Naive thymus-derived CD4-positive, alpha-beta T cell (primary cell): ENCODE measurements at regions not wholly inside any gene's neighbourhood (a gene's known extent, or its start where the extent isn't known, plus 50 kb on each side); places are given as distances from the start of the nearest gene placed in this dataset.

ENCODE experiments used
- ATAC-seq: fragments of 150-1000 bp; cut with Tn5 transposase; 2 replicates; pipeline ENCODE4 v1.10.0; 2021; ENCODE audit warnings: mild to moderate bottlenecking, moderate library complexity
- CTCF ChIA-PET: fragments of 350-600 bp; sonication (Branson Sonifier 250); formaldehyde crosslinking; loops from one replicate; lab custom pipeline; 2021; ENCODE audit warnings: antibody characterized with exemption; lab: Charles Lee
- POLR2A ChIA-PET: fragments of 350-600 bp; sonication (Branson Sonifier 250); formaldehyde crosslinking; loops from one replicate; lab custom pipeline; 2021; ENCODE audit warnings: antibody characterized with exemption, inconsistent platforms; lab: Charles Lee
- DNase-seq, 9 donors: peaks; one replicate each; pipeline versions ENCODE4 v3.0.0 to v3.0.0-alpha.2; 2020 to 2022; ENCODE audit warnings: mixed read lengths in 1 of 9
- H3K27ac ChIP-seq: one replicate; pipeline ENCODE4 v1.7.0; 2013; ENCODE audit warnings: mild to moderate bottlenecking, low read depth, low read length, moderate library complexity
- H3K27me3 ChIP-seq, 2 donors: one replicate each; pipeline ENCODE4 v1.7.0; 2013; ENCODE audit warnings: low read length in 2 of 2, mild to moderate bottlenecking in 2 of 2, moderate library complexity in 2 of 2; ENCODE audit not compliant: control insufficient read depth in 2 of 2, insufficient read depth in 2 of 2
- H3K36me3 ChIP-seq, 3 experiments: 1 replicate in 2 of 3; 2 replicates in 1 of 3; pipeline ENCODE4 v1.7.0; 2013; ENCODE audit warnings: low read length in 3 of 3, mild to moderate bottlenecking in 3 of 3, moderate library complexity in 1 of 3; ENCODE audit not compliant: insufficient read depth in 3 of 3, control insufficient read depth in 2 of 3
- H3K4me1 ChIP-seq, 2 donors: one replicate each; pipeline ENCODE4 v1.7.0; 2013; ENCODE audit warnings: low read length in 2 of 2, mild to moderate bottlenecking in 2 of 2, moderate library complexity in 1 of 2; ENCODE audit not compliant: control insufficient read depth in 2 of 2, insufficient read depth in 2 of 2
- H3K4me3 ChIP-seq: 2 replicates; pipeline ENCODE4 v1.7.0; 2013; ENCODE audit warnings: mild to moderate bottlenecking, low read length
- H3K9me3 ChIP-seq, 3 experiments: 1 replicate in 2 of 3; 2 replicates in 1 of 3; pipeline ENCODE4 v1.7.0; 2013; ENCODE audit warnings: low read length in 3 of 3; ENCODE audit not compliant: control insufficient read depth in 2 of 3
- H3K27ac Mint-ChIP-seq, 9 donors: one replicate each; pipeline ENCODE4 v1.8.0; 2020 to 2022; ENCODE audit warnings: mixed read lengths in 9 of 9, mild to moderate bottlenecking in 8 of 9, moderate library complexity in 5 of 9, inconsistent platforms in 2 of 9
- H3K27me3 Mint-ChIP-seq, 5 donors: one replicate each; pipeline ENCODE4 v1.8.0; 2021 to 2022; ENCODE audit warnings: mixed read lengths in 5 of 5, mild to moderate bottlenecking in 1 of 5
- H3K36me3 Mint-ChIP-seq, 5 donors: one replicate each; pipeline ENCODE4 v1.8.0; 2020 to 2022; ENCODE audit warnings: mixed read lengths in 5 of 5, mild to moderate bottlenecking in 3 of 5, inconsistent platforms in 1 of 5
- H3K4me1 Mint-ChIP-seq, 7 donors: one replicate each; pipeline ENCODE4 v1.8.0; 2020 to 2022; ENCODE audit warnings: mixed read lengths in 7 of 7, mild to moderate bottlenecking in 3 of 7, inconsistent platforms in 1 of 7
- H3K4me3 Mint-ChIP-seq, 10 donors: one replicate each; pipeline ENCODE4 v1.8.0; 2020 to 2022; ENCODE audit warnings: mild to moderate bottlenecking in 10 of 10, mixed read lengths in 10 of 10, moderate library complexity in 6 of 10, inconsistent platforms in 2 of 10
- H3K9me3 Mint-ChIP-seq, 11 donors: one replicate each; pipeline ENCODE4 v1.8.0; 2020 to 2022; ENCODE audit warnings: mixed read lengths in 11 of 11, mild to moderate bottlenecking in 4 of 11, inconsistent platforms in 1 of 11, moderate library complexity in 1 of 11
- intact Hi-C, 2 donors: fragments of 100-400 bp; cut with micrococcal nuclease; formaldehyde crosslinking; loops; one replicate each; pipeline ENCODE4 v1.15.1; 2023

DNA sequence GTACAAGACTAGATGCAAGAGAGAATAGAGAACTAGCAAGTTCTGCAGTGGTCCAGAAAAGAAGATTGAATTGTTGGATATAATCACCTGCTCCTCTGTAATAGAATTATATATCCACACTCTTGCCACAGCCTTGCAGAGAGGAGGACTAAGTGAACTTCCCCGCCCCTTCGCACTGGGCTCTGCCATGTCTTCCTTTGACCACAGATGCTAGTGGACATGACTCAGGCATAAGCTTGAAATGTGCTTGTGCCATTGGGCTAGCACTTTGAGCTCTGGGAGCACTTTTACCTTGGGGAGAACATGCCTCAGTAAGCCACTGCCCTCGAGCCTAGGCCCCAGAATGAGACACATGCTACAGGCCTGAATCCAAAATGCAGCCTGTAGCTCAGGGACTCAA is 113.5 kb upstream of the RASA1 start:
- POLR2A ChIA-PET: no interaction called here
- H3K27ac Mint-ChIP-seq: no peak overlapping the region
- H3K27me3 ChIP-seq: no peaks in the 10 kb centered on the region
- H3K4me3 ChIP-seq: no peak overlapping the region
- H3K9me3 ChIP-seq: no peaks in the 10 kb centered on the region
- no peak overlapping the region for H3K27ac ChIP-seq
- no peaks in the 10 kb centered on the region for H3K36me3 ChIP-seq
- no peaks in the 10 kb centered on the region for H3K36me3 Mint-ChIP-seq
- CTCF ChIA-PET: no interaction called here
- DNase-seq: no peak
- ATAC-seq: no peak
- H3K4me1 Mint-ChIP-seq: peaks cover 0 to 16% (median 0%) of the 10 kb centered on the region in 7 donors
- intact Hi-C loops: no loop called here
- H3K9me3 Mint-ChIP-seq: peaks cover 0 to 2% (median 0%) of the 10 kb centered on the region in 11 donors
- H3K27me3 Mint-ChIP-seq: no peaks in the 10 kb centered on the region
- H3K4me1 ChIP-seq: no peaks in the 10 kb centered on the region
- H3K4me3 Mint-ChIP-seq: no peak overlapping the region

DNA sequence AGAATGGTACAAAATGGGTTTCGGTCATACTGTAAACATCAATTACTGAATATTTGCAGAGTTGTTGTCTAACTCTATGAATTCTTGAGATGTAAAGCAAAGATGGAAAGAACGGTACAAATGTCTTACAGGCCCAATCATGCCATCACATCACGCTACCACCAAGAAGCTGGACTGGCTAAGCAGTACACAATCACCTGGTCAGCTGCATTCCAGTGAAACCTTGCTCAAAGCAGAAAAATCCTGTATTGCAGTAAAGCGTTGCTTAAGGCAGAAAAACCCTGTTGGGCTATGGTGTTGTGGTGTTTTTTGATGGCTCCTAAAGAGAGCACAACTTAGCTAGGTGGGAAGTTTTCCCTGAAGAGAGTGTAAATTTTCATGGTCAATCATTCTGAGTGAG is 112.6 kb upstream of the RASA1 start:
- H3K4me1 ChIP-seq: no peaks in the 10 kb centered on the region
- intact Hi-C loops: loop anchor here in 1 of 2 donors (5.0 kb wide), 1 partner anchor 33 kb away; no protein-coding TSS in a partner anchor
- ChIA-PET POLR2A (no interaction called here), CTCF (no interaction called here)
- H3K27me3 Mint-ChIP-seq: no peaks in the 10 kb centered on the region
- DNase-seq: no peak
- H3K4me1 Mint-ChIP-seq: peaks cover 0 to 16% (median 0%) of the 10 kb centered on the region in 7 donors
- no peaks in the 10 kb centered on the region for H3K27me3 ChIP-seq
- no peaks in the 10 kb centered on the region for H3K36me3 ChIP-seq
- no peak for ATAC-seq
- no peak overlapping the region for H3K27ac ChIP-seq
- H3K9me3 ChIP-seq: no peaks in the 10 kb centered on the region
- H3K36me3 Mint-ChIP-seq: no peaks in the 10 kb centered on the region
- H3K9me3 Mint-ChIP-seq: peaks cover 0 to 2% (median 0%) of the 10 kb centered on the region in 11 donors
- H3K4me3 Mint-ChIP-seq: no peak overlapping the region
- H3K27ac Mint-ChIP-seq: no peak overlapping the region
- no peak overlapping the region for H3K4me3 ChIP-seq

DNA sequence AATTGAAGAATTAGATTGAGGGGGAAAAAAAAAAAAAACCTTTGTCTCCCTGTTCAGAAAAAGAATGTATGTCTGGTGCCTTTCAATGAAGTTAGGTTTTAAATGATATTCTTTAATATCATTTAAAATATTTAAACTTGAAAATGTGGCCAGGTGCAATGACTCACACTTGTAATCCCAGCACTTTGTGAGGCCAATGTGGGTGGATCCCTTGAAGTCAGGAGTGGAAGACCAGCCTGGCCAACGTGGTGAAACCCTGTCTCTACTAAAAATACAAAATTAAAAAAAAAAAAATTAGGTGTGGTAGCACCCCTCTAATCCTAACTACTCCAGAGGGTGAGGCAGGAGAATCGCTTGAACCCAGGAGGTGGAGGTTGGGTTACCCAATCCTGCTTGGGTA is 111.1 kb upstream of the RASA1 start:
- peaks cover 0 to 10% (median 0%) of the 10 kb centered on the region in 7 donors for H3K4me1 Mint-ChIP-seq
- CTCF ChIA-PET: no interaction called here

DNA sequence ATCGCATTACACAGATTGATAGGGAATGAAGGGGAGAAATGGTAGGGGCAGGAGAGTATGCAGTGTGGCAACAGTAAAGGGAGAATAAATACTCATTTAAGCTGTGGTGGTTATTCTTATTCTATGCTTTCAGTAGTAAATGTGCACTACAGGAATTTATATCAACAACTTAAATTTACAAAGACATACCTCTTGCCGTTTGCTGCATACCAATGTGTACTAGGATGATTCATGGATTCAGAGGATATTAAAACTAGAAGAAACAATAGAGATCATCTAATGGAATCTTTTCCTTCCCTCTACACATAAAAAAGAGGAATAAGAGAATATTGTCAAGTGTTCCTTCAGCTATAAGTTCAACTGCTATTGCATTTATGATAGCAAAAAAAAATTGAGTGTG is 103.3 kb upstream of the RASA1 start:
- CTCF ChIA-PET: no interaction called here
- Histone ChIP-seq H3K9me3 (no peaks in the 10 kb centered on the region), H3K4me3 (no peak overlapping the region), H3K36me3 (no peaks in the 10 kb centered on the region), H3K4me1 (no peaks in the 10 kb centered on the region), H3K27ac (no peak overlapping the region), H3K27me3 (no peaks in the 10 kb centered on the region)
- H3K27ac Mint-ChIP-seq: no peak overlapping the region
- H3K9me3 Mint-ChIP-seq: no peaks in the 10 kb centered on the region
- intact Hi-C loops: no loop called here
- DNase-seq (no peak), ATAC-seq (no peak)
- H3K27me3 Mint-ChIP-seq: peaks cover 0 to 6% (median 0%) of the 10 kb centered on the region in 5 donors
- H3K4me1 Mint-ChIP-seq: peaks cover 0 to 4% (median 0%) of the 10 kb centered on the region in 7 donors
- no peak overlapping the region for H3K4me3 Mint-ChIP-seq
- H3K36me3 Mint-ChIP-seq: no peaks in the 10 kb centered on the region
- POLR2A ChIA-PET: no interaction called here

More for the DNA sequence above, 111.1 kb upstream of the RASA1 start:
- H3K4me3 ChIP-seq: no peak overlapping the region
- H3K9me3 Mint-ChIP-seq: peaks cover 0 to 2% (median 0%) of the 10 kb centered on the region in 11 donors
- no peaks in the 10 kb centered on the region for H3K36me3 ChIP-seq
- no peaks in the 10 kb centered on the region for H3K27me3 Mint-ChIP-seq
- H3K27me3 ChIP-seq: no peaks in the 10 kb centered on the region
- H3K27ac ChIP-seq: no peak overlapping the region
- POLR2A ChIA-PET: no interaction called here
- H3K4me3 Mint-ChIP-seq: no peak overlapping the region
- ATAC-seq (no peak), DNase-seq (no peak)
- no peaks in the 10 kb centered on the region for H3K4me1 ChIP-seq
- intact Hi-C loops: loop anchor here in 1 of 2 donors (5.0 kb wide), 1 partner anchor 34 kb away; no protein-coding TSS in a partner anchor
- H3K27ac Mint-ChIP-seq: no peak overlapping the region
- no peaks in the 10 kb centered on the region for H3K9me3 ChIP-seq
- no peaks in the 10 kb centered on the region for H3K36me3 Mint-ChIP-seq

DNA sequence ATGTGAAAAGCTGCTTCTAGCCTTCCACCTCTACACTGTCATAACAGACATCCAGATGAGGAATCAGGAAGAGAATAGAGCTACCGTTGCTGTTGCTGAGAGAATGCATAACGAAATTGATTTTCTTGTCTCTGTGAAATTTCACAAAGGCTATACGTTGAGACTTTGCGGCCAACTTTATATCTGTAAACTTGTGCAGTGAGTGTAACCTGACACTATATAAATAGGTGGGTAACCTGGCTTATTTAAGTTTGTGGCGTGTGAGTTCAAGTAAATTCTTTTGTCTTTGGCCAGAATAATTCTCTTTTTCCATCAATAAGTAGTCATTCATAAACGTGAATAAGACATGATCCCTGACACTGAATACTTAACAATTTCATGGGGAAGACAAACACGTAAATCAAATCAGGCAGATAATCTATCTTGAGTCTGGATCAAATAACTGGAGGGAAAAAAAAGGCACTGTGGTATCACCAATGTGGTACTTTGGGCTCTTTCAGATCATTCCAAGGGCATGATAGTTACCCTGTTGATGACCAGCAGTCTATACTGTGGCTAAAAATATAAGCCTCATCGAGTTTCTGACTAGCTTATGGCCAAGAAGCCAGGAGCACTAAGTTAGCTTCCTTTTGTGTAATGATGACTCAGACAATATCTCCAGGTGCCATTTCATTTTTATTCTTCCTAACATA is 98.2 kb upstream of the RASA1 start:
- Mint-ChIP-seq H3K27me3 (peaks cover 0 to 4% (median 0%) of the 10 kb centered on the region in 5 donors), H3K4me1 (peaks cover 0 to 4% (median 0%) of the 10 kb centered on the region in 7 donors), H3K36me3 (no peaks in the 10 kb centered on the region), H3K27ac (no peak overlapping the region), H3K4me3 (no peak overlapping the region), H3K9me3 (no peaks in the 10 kb centered on the region)
- H3K4me3 ChIP-seq: no peak overlapping the region
- no peaks in the 10 kb centered on the region for H3K9me3 ChIP-seq
- CTCF ChIA-PET: no interaction called here
- H3K27ac ChIP-seq: no peak overlapping the region
- POLR2A ChIA-PET: no interaction called here
- DNase-seq: no peak
- no peaks in the 10 kb centered on the region for H3K4me1 ChIP-seq
- no peaks in the 10 kb centered on the region for H3K27me3 ChIP-seq
- intact Hi-C loops: no loop called here
- ATAC-seq: no peak
- no peaks in the 10 kb centered on the region for H3K36me3 ChIP-seq

DNA sequence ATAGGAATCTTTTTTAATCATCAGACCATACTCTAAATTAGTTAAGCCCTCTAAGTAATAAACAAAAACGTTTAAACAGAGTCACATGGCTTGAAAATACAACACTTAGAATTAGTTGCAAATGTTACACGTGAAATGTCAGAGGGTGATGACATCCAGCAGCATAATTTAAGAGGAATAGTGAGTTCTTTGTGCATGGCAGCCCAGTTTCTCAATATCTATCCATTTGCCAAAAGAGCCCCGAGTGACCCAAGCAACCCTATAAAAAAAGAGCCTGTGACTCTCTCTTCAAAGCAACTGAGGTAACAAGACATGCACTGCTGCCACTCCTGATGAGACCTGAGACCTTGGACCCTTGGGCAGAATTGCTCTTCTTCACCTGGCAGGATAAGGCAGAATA is 96.9 kb upstream of the RASA1 start:
- Mint-ChIP-seq H3K9me3 (no peaks in the 10 kb centered on the region), H3K27me3 (peaks cover 0 to 4% (median 0%) of the 10 kb centered on the region in 5 donors), H3K36me3 (no peaks in the 10 kb centered on the region), H3K4me1 (peaks cover 0 to 4% (median 0%) of the 10 kb centered on the region in 7 donors), H3K4me3 (no peak overlapping the region), H3K27ac (no peak overlapping the region)
- Histone ChIP-seq H3K27me3 (no peaks in the 10 kb centered on the region), H3K9me3 (no peaks in the 10 kb centered on the region), H3K36me3 (no peaks in the 10 kb centered on the region), H3K4me1 (no peaks in the 10 kb centered on the region), H3K27ac (no peak overlapping the region), H3K4me3 (no peak overlapping the region)
- DNase-seq (no peak), ATAC-seq (no peak)
- CTCF ChIA-PET: no interaction called here
- intact Hi-C loops: no loop called here
- POLR2A ChIA-PET: no interaction called here
